Natural killer cell (primary cell): ENCODE measurements at regions not wholly inside any gene's neighbourhood (a gene's known extent, or its start where the extent isn't known, plus 50 kb on each side); places are given as distances from the start of the nearest gene placed in this dataset.

Experiments used
- ATAC-seq, 3 donors: fragments of 150-1000 bp in 2 of 3; fragments of 200-7000 bp in 1 of 3; cut with Tn5 transposase; 1 replicate in 1 of 3; 2 replicates in 2 of 3; pipeline ENCODE4 v1.10.0; 2021; ENCODE audit warnings: mild to moderate bottlenecking in 2 of 3, moderate library complexity in 2 of 3
- DNase-seq, 2 donors: peaks; one replicate each; pipeline versions ENCODE4 v3.0.0 to v3.0.0-alpha.2; 2013 to 2021; ENCODE audit warnings: mixed read lengths in 1 of 2
- H3K27ac ChIP-seq: one replicate; pipeline ENCODE4 v1.5.1; 2013; ENCODE audit warnings: mild to moderate bottlenecking, low read length
- H3K27me3 ChIP-seq: one replicate; pipeline ENCODE4 v1.6.1; 2013; ENCODE audit warnings: low read length; ENCODE audit not compliant: control insufficient read depth, insufficient read depth
- H3K36me3 ChIP-seq: one replicate; pipeline ENCODE4 v1.6.1; 2013; ENCODE audit warnings: low read length; ENCODE audit not compliant: control insufficient read depth, insufficient read depth
- H3K4me1 ChIP-seq: one replicate; pipeline ENCODE4 v1.6.1; 2013; ENCODE audit warnings: low read length; ENCODE audit not compliant: control insufficient read depth, insufficient read depth
- H3K4me3 ChIP-seq: one replicate; pipeline ENCODE4 v1.5.1; 2013; ENCODE audit warnings: low read length
- H3K9me3 ChIP-seq: one replicate; pipeline ENCODE4 v1.6.1; 2013; ENCODE audit warnings: low read length; ENCODE audit not compliant: control insufficient read depth, insufficient read depth
- H3K27ac Mint-ChIP-seq, 2 donors: one replicate each; pipeline ENCODE4 v1.8.0; 2022; ENCODE audit warnings: mild to moderate bottlenecking in 2 of 2, mixed read lengths in 2 of 2, moderate library complexity in 1 of 2
- H3K27me3 Mint-ChIP-seq, 2 donors: one replicate each; pipeline ENCODE4 v1.8.0; 2022; ENCODE audit warnings: low read depth in 2 of 2, mixed read lengths in 2 of 2
- H3K36me3 Mint-ChIP-seq: one replicate; pipeline ENCODE4 v1.8.0; 2022; ENCODE audit warnings: mixed read lengths
- H3K4me1 Mint-ChIP-seq, 2 donors: one replicate each; pipeline ENCODE4 v1.8.0; 2022; ENCODE audit warnings: mixed read lengths in 2 of 2
- H3K4me3 Mint-ChIP-seq: one replicate; pipeline ENCODE4 v1.8.0; 2022; ENCODE audit warnings: mild to moderate bottlenecking, moderate library complexity, mixed read lengths
- H3K9me3 Mint-ChIP-seq, 2 donors: one replicate each; pipeline ENCODE4 v1.8.0; 2022; ENCODE audit warnings: mixed read lengths in 2 of 2
- WGBS: methylation state at CpG from one replicate; pipeline ENCODE4 v1.1.7; 2013; ENCODE audit warnings: missing lambda C conversion rate; ENCODE audit not compliant: insufficient coverage; 5-methylcytosine and 5-hydroxymethylcytosine counted together
- intact Hi-C: fragments of 100-400 bp; cut with micrococcal nuclease; formaldehyde crosslinking; loops from one replicate; pipeline ENCODE4 v1.14.2; 2022
- TF ChIP-seq, protein P1 (sequence below): fragments of 200-600 bp; IDR thresholded peaks from one replicate; pipeline ENCODE4 v1.8.0; 2022; ENCODE audit warnings: antibody characterized with exemption

DNA sequence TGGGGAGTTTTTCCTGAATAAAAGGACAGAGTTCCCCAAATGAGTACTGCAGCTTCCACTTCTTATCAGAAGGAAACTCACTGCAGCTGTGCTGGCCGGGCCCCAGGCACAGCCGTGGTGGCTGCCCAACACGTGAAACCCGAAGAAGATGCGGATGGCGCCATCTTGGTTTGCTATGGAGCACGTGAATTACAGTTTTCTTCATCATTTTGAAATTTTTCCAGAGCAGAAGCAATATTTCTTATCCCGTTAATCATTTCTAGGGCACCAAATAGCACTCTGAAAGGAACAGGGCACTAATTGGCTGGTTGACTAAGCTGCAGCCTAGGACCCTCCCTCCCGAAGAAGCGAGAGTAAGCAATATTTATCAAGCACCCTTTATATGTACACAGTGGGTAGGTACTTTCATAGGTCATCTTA is 63.2 kb upstream of the EPS8L3 start:
- intact Hi-C loops: no loop called here
- Mint-ChIP-seq H3K27ac (no peak overlapping the region), H3K9me3 (no peaks in the 10 kb centered on the region), H3K27me3 (peaks cover 0 to 7% of the 10 kb centered on the region in 2 donors), H3K4me1 (peaks cover 8 to 17% of the 10 kb centered on the region in 2 donors), H3K36me3 (no peaks in the 10 kb centered on the region), H3K4me3 (no peak overlapping the region)
- TF ChIP-seq, protein P1, sequence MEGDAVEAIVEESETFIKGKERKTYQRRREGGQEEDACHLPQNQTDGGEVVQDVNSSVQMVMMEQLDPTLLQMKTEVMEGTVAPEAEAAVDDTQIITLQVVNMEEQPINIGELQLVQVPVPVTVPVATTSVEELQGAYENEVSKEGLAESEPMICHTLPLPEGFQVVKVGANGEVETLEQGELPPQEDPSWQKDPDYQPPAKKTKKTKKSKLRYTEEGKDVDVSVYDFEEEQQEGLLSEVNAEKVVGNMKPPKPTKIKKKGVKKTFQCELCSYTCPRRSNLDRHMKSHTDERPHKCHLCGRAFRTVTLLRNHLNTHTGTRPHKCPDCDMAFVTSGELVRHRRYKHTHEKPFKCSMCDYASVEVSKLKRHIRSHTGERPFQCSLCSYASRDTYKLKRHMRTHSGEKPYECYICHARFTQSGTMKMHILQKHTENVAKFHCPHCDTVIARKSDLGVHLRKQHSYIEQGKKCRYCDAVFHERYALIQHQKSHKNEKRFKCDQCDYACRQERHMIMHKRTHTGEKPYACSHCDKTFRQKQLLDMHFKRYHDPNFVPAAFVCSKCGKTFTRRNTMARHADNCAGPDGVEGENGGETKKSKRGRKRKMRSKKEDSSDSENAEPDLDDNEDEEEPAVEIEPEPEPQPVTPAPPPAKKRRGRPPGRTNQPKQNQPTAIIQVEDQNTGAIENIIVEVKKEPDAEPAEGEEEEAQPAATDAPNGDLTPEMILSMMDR: no peak
- H3K27me3 ChIP-seq: no peaks in the 10 kb centered on the region
- WGBS: 61% methylated on average over 10 of the region's 10 CpGs
- peaks cover 28% of the 10 kb centered on the region for H3K4me1 ChIP-seq
- H3K27ac ChIP-seq: no peak overlapping the region
- no peak overlapping the region for H3K4me3 ChIP-seq
- no peaks in the 10 kb centered on the region for H3K9me3 ChIP-seq
- H3K36me3 ChIP-seq: no peaks in the 10 kb centered on the region
- no peak for ATAC-seq
- no peak for DNase-seq

DNA sequence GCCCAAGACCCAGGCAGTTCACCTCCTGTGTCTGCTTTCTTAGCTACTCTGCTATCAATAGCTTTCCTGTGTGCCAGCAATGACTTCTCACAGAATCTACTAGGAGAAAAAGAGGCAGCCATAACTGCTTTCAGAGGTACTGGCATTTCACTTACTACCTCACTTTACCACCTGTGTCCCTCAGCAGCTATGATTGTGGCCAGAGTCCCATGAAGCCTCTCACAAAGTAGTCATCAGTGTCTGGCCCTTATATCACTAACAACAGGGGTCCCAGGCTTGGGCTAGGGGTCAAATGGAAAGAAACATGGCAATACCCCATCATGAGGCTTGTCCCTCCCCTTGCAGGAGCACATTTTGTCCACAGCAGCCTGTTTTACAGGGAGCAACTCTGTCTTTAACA is 62.7 kb upstream of the EPS8L3 start:
- Mint-ChIP-seq H3K27me3 (peaks cover 0 to 7% of the 10 kb centered on the region in 2 donors), H3K27ac (no peak overlapping the region), H3K36me3 (no peaks in the 10 kb centered on the region), H3K4me3 (no peak overlapping the region), H3K4me1 (peaks cover 8 to 17% of the 10 kb centered on the region in 2 donors), H3K9me3 (no peaks in the 10 kb centered on the region)
- H3K9me3 ChIP-seq: no peaks in the 10 kb centered on the region
- no peak for DNase-seq
- no peaks in the 10 kb centered on the region for H3K36me3 ChIP-seq
- H3K27ac ChIP-seq: no peak overlapping the region
- TF ChIP-seq, protein P1: no peak
- H3K4me3 ChIP-seq: no peak overlapping the region
- intact Hi-C loops: no loop called here
- peaks cover 33% of the 10 kb centered on the region for H3K4me1 ChIP-seq
- no peak for ATAC-seq
- no peaks in the 10 kb centered on the region for H3K27me3 ChIP-seq

DNA sequence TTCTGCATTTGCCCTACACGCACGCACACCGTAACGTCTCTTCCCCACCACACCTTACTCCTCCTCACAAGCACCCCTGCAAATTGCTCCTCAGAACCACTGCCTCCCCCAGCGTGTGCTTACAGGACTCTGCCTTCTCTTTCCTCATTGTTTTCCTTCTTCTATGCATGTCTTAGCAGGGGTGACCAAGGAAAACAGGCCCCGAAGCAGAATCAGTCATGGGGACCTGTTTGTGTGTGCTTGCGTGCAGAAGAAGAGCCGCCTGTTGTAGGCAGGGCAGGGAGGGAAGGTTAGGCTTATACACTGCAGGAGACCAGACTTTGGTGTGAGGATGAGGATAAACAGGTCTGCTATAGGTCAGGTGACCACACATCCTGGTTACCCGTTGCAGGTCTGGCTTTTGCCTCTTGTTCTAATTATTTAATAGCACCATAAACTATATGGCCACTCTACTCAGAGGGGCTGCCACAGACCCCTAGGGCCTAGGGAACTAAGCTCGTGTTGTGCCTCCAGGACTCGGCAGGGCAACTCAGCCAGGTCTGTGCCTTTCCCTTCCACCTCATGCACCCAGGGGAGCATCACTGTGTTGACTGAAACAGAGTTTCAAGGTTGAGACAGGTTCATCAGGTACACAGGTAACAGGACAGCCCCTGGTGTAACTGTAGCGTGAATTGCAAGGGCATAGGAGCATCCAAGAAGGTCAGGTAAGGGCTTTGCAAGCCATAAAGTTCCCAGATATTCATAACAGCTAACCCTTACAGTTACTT is 60.8 kb upstream of the EPS8L3 start:
- peaks cover 38% of the 10 kb centered on the region for H3K4me1 ChIP-seq
- intact Hi-C loops: no loop called here
- Mint-ChIP-seq H3K9me3 (no peaks in the 10 kb centered on the region), H3K27ac (no peak overlapping the region), H3K4me3 (no peak overlapping the region), H3K4me1 (peaks cover 8 to 17% of the 10 kb centered on the region in 2 donors), H3K36me3 (no peaks in the 10 kb centered on the region), H3K27me3 (peaks cover 0 to 12% of the 10 kb centered on the region in 2 donors)
- H3K27me3 ChIP-seq: no peaks in the 10 kb centered on the region
- DNase-seq (no peak), ATAC-seq (no peak)
- no peak overlapping the region for H3K4me3 ChIP-seq
- H3K36me3 ChIP-seq: no peaks in the 10 kb centered on the region
- H3K9me3 ChIP-seq: no peaks in the 10 kb centered on the region
- WGBS: 92% methylated on average over 12 of the region's 12 CpGs
- TF ChIP-seq, protein P1: no peak
- no peak overlapping the region for H3K27ac ChIP-seq
